Neural progenitor cell (in vitro differentiated cells): ENCODE measurements at regions not wholly inside any gene's neighbourhood (a gene's known extent, or its start where the extent isn't known, plus 50 kb on each side); places are given as distances from the start of the nearest gene placed in this dataset.

ENCODE experiments used
- DNase-seq: peaks from one replicate; pipeline ENCODE4 v3.0.0-alpha.2; 2016; ENCODE audit warnings: low spot score
- H2AFZ ChIP-seq: fragments of 200-600 bp; sonication (generic); replicated peaks from 2 replicates; pipeline ENCODE4 v1.6.1; 2016; ENCODE audit warnings: antibody characterized with exemption
- H3F3A ChIP-seq: fragments of 200-600 bp; sonication (generic); 2 replicates; pipeline ENCODE4 v1.6.1; 2016; ENCODE audit warnings: antibody characterized with exemption, low read depth
- H3K27ac ChIP-seq: fragments of 200-600 bp; sonication (generic); 2 replicates; pipeline ENCODE4 v1.5.1; 2016; ENCODE audit warnings: mild to moderate bottlenecking
- H3K27me3 ChIP-seq: fragments of 200-600 bp; sonication (generic); 2 replicates; pipeline ENCODE4 v1.6.1; 2016; ENCODE audit warnings: mild to moderate bottlenecking, moderate library complexity
- H3K36me3 ChIP-seq: fragments of 200-600 bp; sonication (generic); 2 replicates; pipeline ENCODE4 v1.5.1; 2016
- H3K4me1 ChIP-seq: fragments of 200-600 bp; sonication (generic); 2 replicates; pipeline ENCODE4 v1.6.1; 2016; ENCODE audit warnings: mixed run types
- H3K4me2 ChIP-seq: fragments of 200-600 bp; sonication (generic); 2 replicates; pipeline ENCODE4 v1.6.1; 2016
- H3K4me3 ChIP-seq: fragments of 200-600 bp; sonication (generic); 2 replicates; pipeline ENCODE4 v1.5.1; 2016
- H3K79me2 ChIP-seq: fragments of 200-600 bp; sonication (generic); 2 replicates; pipeline ENCODE4 v1.6.1; 2016; ENCODE audit warnings: low read depth
- H3K9ac ChIP-seq: fragments of 200-600 bp; sonication (generic); 2 replicates; pipeline ENCODE4 v1.6.1; 2016
- H3K9me3 ChIP-seq: fragments of 200-600 bp; sonication (generic); 2 replicates; pipeline ENCODE4 v1.5.1; 2016; ENCODE audit warnings: low read depth
- H4K20me1 ChIP-seq: fragments of 200-600 bp; sonication (generic); 2 replicates; pipeline ENCODE4 v1.6.1; 2016; ENCODE audit warnings: low read depth
- H3K27ac Mint-ChIP-seq: 3 replicates; pipeline ENCODE4 v1.8.0; 2021; ENCODE audit warnings: mixed read lengths
- H3K27me3 Mint-ChIP-seq: 2 replicates; pipeline ENCODE4 v1.8.0; 2022; ENCODE audit warnings: low read depth, mild to moderate bottlenecking, inconsistent platforms, moderate library complexity, mixed read lengths; ENCODE audit not compliant: insufficient read depth
- H3K36me3 Mint-ChIP-seq: 3 replicates; pipeline ENCODE4 v1.8.0; 2021; ENCODE audit warnings: mixed read lengths
- H3K4me1 Mint-ChIP-seq: 3 replicates; pipeline ENCODE4 v1.8.0; 2021; ENCODE audit warnings: mixed read lengths
- H3K4me3 Mint-ChIP-seq: 3 replicates; pipeline ENCODE4 v1.8.0; 2021; ENCODE audit warnings: mild to moderate bottlenecking, moderate library complexity, mixed read lengths
- H3K9me3 Mint-ChIP-seq: 3 replicates; pipeline ENCODE4 v1.8.0; 2020; ENCODE audit warnings: mixed read lengths
- CTCF ChIP-seq: fragments of 200-600 bp; sonication (generic); IDR thresholded peaks from 2 replicates; pipeline ENCODE4 v1.5.1; 2017; ENCODE audit warnings: antibody characterized with exemption, mild to moderate bottlenecking
- EZH2 ChIP-seq: fragments of 200-600 bp; sonication (generic); IDR thresholded peaks from 2 replicates; pipeline ENCODE4 v1.6.1; 2017; ENCODE audit warnings: antibody characterized with exemption, mild to moderate bottlenecking, moderate library complexity
- EZH2phosphoT487 ChIP-seq: fragments of 200-600 bp; sonication (generic); IDR thresholded peaks from 2 replicates; pipeline ENCODE4 v1.6.1; 2017; ENCODE audit warnings: antibody characterized with exemption

- H3K9me3 ChIP-seq = no peaks in the 10 kb centered on the region
- no peak for DNase-seq
- H3K4me3 Mint-ChIP-seq = no peak overlapping the region
- no peaks in the 10 kb centered on the region for H4K20me1 ChIP-seq
- H3F3A ChIP-seq = no peaks in the 10 kb centered on the region
- peaks cover 4% of the 10 kb centered on the region for H3K9me3 Mint-ChIP-seq
- TF ChIP-seq CTCF = no peak
- no peak for TF ChIP-seq EZH2phosphoT487
- TF ChIP-seq EZH2 = no peak
- H3K4me1 ChIP-seq = no peaks in the 10 kb centered on the region
- H3K4me2 ChIP-seq = no peak overlapping the region
- H3K27ac Mint-ChIP-seq = peak overlapping the region; percentile 67
- peaks cover 9% of the 10 kb centered on the region for H3K27me3 Mint-ChIP-seq
- no peaks in the 10 kb centered on the region for H3K27me3 ChIP-seq
- peaks cover 15% of the 10 kb centered on the region for H3K4me1 Mint-ChIP-seq
- no peak overlapping the region for H3K9ac ChIP-seq
- H3K4me3 ChIP-seq = no peak overlapping the region
- H3K27ac ChIP-seq = no peak overlapping the region
- H3K36me3 ChIP-seq = no peaks in the 10 kb centered on the region
- no peaks in the 10 kb centered on the region for H3K79me2 ChIP-seq
- H3K36me3 Mint-ChIP-seq = no peaks in the 10 kb centered on the region
- no peak overlapping the region for H2AFZ ChIP-seq
Measured at GRCh38 chr16:9264067-9264466, 172.6 kb downstream of the HAPSTR1 start.

GRCh38 chr16:9268446-9268845, 177.0 kb downstream of the HAPSTR1 start:
- Mint-ChIP-seq H3K27ac (no peak overlapping the region), H3K27me3 (peaks cover 4% of the 10 kb centered on the region), H3K9me3 (peaks cover 4% of the 10 kb centered on the region), H3K4me3 (no peak overlapping the region), H3K4me1 (peaks cover 9% of the 10 kb centered on the region), H3K36me3 (no peaks in the 10 kb centered on the region)
- no peaks in the 10 kb centered on the region for H3K9me3 ChIP-seq
- no peaks in the 10 kb centered on the region for H3K79me2 ChIP-seq
- H2AFZ ChIP-seq = no peak overlapping the region
- no peak overlapping the region for H3K4me2 ChIP-seq
- no peaks in the 10 kb centered on the region for H3K4me1 ChIP-seq
- no peak overlapping the region for H3K27ac ChIP-seq
- TF ChIP-seq EZH2 = no peak
- TF ChIP-seq EZH2phosphoT487 = no peak
- no peak for TF ChIP-seq CTCF
- H3K9ac ChIP-seq = no peak overlapping the region
- no peaks in the 10 kb centered on the region for H3K36me3 ChIP-seq
- H3K27me3 ChIP-seq = no peaks in the 10 kb centered on the region
- no peak for DNase-seq
- no peak overlapping the region for H3K4me3 ChIP-seq
- H3F3A ChIP-seq = no peaks in the 10 kb centered on the region
- no peaks in the 10 kb centered on the region for H4K20me1 ChIP-seq

GRCh38 chr16:9270424-9270823, 179.0 kb downstream of the HAPSTR1 start:
- Histone ChIP-seq H3K36me3 (no peaks in the 10 kb centered on the region), H3K4me2 (no peak overlapping the region), H3K4me3 (no peak overlapping the region), H3K27me3 (no peaks in the 10 kb centered on the region), H4K20me1 (no peaks in the 10 kb centered on the region), H3K27ac (no peak overlapping the region), H3F3A (no peaks in the 10 kb centered on the region), H3K9me3 (no peaks in the 10 kb centered on the region), H3K79me2 (no peaks in the 10 kb centered on the region), H3K9ac (no peak overlapping the region), H3K4me1 (no peaks in the 10 kb centered on the region), H2AFZ (no peak overlapping the region)
- Mint-ChIP-seq H3K4me3 (no peak overlapping the region), H3K36me3 (no peaks in the 10 kb centered on the region), H3K4me1 (no peaks in the 10 kb centered on the region), H3K27me3 (peaks cover 2% of the 10 kb centered on the region), H3K27ac (no peak overlapping the region), H3K9me3 (peaks cover 4% of the 10 kb centered on the region)
- no peak for TF ChIP-seq CTCF
- TF ChIP-seq EZH2phosphoT487 = no peak
- no peak for TF ChIP-seq EZH2
- DNase-seq = no peak
